Keratinocyte (primary cell): ENCODE measurements at regions not wholly inside any gene's neighbourhood (a gene's known extent, or its start where the extent isn't known, plus 50 kb on each side); places are given as distances from the start of the nearest gene placed in this dataset.

Experiments used
- DNase-seq: peaks from one replicate; pipeline ENCODE4 v3.0.0-alpha.2; 2011; ENCODE audit warnings: low read depth, missing footprints, low spot score
- FAIRE-seq: peaks from 2 replicates; lab custom pipeline; 2011; peaks lifted over from hg19 to GRCh38; lab: Jason Lieb, UNC
- H2AFZ ChIP-seq: 2 replicates; pipeline ENCODE4 v1.6.0; 2012; ENCODE audit warnings: low read length, control low read depth, inconsistent platforms; ENCODE audit not compliant: control insufficient read depth
- H3K27ac ChIP-seq: 2 replicates; pipeline ENCODE4 v1.5.1; 2011; ENCODE audit warnings: low read length; ENCODE audit not compliant: control insufficient read depth, insufficient read depth
- H3K27me3 ChIP-seq: 3 replicates; pipeline ENCODE4 v1.6.0; 2011; ENCODE audit warnings: low read length; ENCODE audit not compliant: control insufficient read depth, insufficient read depth; ENCODE audit errors: extremely low read depth
- H3K36me3 ChIP-seq, 2 experiments: 2 replicates in 1 of 2; 3 replicates in 1 of 2; pipeline ENCODE4 v1.5.1; 2011; ENCODE audit warnings: low read length in 2 of 2, mild to moderate bottlenecking in 1 of 2; ENCODE audit not compliant: control insufficient read depth in 2 of 2, insufficient read depth in 2 of 2; ENCODE audit errors: extremely low read depth in 1 of 2
- H3K4me1 ChIP-seq: 3 replicates; pipeline ENCODE4 v1.5.1; 2011; ENCODE audit warnings: low read length; ENCODE audit not compliant: control insufficient read depth, insufficient read depth; ENCODE audit errors: extremely low read depth
- H3K4me2 ChIP-seq: 3 replicates; pipeline ENCODE4 v1.6.0; 2011; ENCODE audit warnings: low read depth, low read length; ENCODE audit not compliant: control insufficient read depth, insufficient read depth; ENCODE audit errors: extremely low read depth
- H3K4me3 ChIP-seq, 3 experiments: fragments of 200-600 bp in 1 of 3; sonication (generic) in 1 of 3; 2 replicates in 2 of 3; 3 replicates in 1 of 3; pipeline ENCODE4 v1.5.1; 2011 to 2016; ENCODE audit warnings: low read length in 3 of 3, mild to moderate bottlenecking in 3 of 3, control low read depth in 2 of 3, inconsistent platforms in 1 of 3, low read depth in 1 of 3, mixed read lengths in 1 of 3, mixed run types in 1 of 3, moderate library complexity in 1 of 3; ENCODE audit not compliant: control insufficient read depth in 2 of 3, insufficient read depth in 2 of 3; ENCODE audit errors: extremely low read depth in 1 of 3
- H3K79me2 ChIP-seq: 2 replicates; pipeline ENCODE4 v1.6.0; 2012; ENCODE audit warnings: low read length; ENCODE audit not compliant: control insufficient read depth, insufficient read depth
- H3K9ac ChIP-seq: 3 replicates; pipeline ENCODE4 v1.6.0; 2011; ENCODE audit warnings: low read length; ENCODE audit not compliant: control insufficient read depth, insufficient read depth; ENCODE audit errors: extremely low read depth
- H3K9me1 ChIP-seq: 3 replicates; pipeline ENCODE4 v1.6.0; 2011; ENCODE audit warnings: low read length; ENCODE audit not compliant: control insufficient read depth, insufficient read depth; ENCODE audit errors: extremely low read depth
- H3K9me3 ChIP-seq: 2 replicates; pipeline ENCODE4 v1.5.1; 2012; ENCODE audit warnings: low read depth, low read length; ENCODE audit not compliant: control insufficient read depth
- H4K20me1 ChIP-seq: 3 replicates; pipeline ENCODE4 v1.6.0; 2011; ENCODE audit warnings: low read length; ENCODE audit not compliant: control insufficient read depth, insufficient read depth; ENCODE audit errors: extremely low read depth
- EZH2 ChIP-seq: IDR thresholded peaks from one replicate; pipeline ENCODE4 v1.6.1; 2012; ENCODE audit warnings: inconsistent platforms, mild to moderate bottlenecking, low read length, moderate library complexity
- dilution Hi-C: fragments of 300-500 bp; cut with MboI; formaldehyde crosslinking; loops from one replicate; pipeline ENCODE4 v1.7.0; 2020; ENCODE audit warnings: low sequenced_read_pairs; ENCODE audit not compliant: extremely low pct_ligation_motif_present
- TF ChIP-seq, protein P1 (sequence below), 3 experiments: IDR thresholded peaks in 1 of 3; conservative IDR thresholded peaks in 1 of 3; optimal IDR thresholded peaks in 1 of 3; 2 replicates in 2 of 3; 3 replicates in 1 of 3; pipeline versions ENCODE3 to v1.5.1; 2011; ENCODE audit warnings: low read length in 3 of 3, mild to moderate bottlenecking in 3 of 3, moderate library complexity in 2 of 3, control low read depth in 1 of 3, inconsistent platforms in 1 of 3; ENCODE audit not compliant: insufficient read depth in 2 of 3; ENCODE audit errors: extremely low read depth in 1 of 3

GRCh38 chr4:116788723-116789122 is 296.7 kb downstream of the TRAM1L1 start:
- DNase-seq (no peak), FAIRE-seq (no peak)
- no peaks in the 10 kb centered on the region for H3K9me3 ChIP-seq
- no peaks in the 10 kb centered on the region for H3K36me3 ChIP-seq
- no peak overlapping the region for H3K27ac ChIP-seq
- H2AFZ ChIP-seq, result no peak overlapping the region
- no peaks in the 10 kb centered on the region for H3K27me3 ChIP-seq
- no peaks in the 10 kb centered on the region for H3K4me1 ChIP-seq
- no peak overlapping the region for H3K4me2 ChIP-seq
- TF ChIP-seq EZH2, result no peak
- TF ChIP-seq, protein P1, sequence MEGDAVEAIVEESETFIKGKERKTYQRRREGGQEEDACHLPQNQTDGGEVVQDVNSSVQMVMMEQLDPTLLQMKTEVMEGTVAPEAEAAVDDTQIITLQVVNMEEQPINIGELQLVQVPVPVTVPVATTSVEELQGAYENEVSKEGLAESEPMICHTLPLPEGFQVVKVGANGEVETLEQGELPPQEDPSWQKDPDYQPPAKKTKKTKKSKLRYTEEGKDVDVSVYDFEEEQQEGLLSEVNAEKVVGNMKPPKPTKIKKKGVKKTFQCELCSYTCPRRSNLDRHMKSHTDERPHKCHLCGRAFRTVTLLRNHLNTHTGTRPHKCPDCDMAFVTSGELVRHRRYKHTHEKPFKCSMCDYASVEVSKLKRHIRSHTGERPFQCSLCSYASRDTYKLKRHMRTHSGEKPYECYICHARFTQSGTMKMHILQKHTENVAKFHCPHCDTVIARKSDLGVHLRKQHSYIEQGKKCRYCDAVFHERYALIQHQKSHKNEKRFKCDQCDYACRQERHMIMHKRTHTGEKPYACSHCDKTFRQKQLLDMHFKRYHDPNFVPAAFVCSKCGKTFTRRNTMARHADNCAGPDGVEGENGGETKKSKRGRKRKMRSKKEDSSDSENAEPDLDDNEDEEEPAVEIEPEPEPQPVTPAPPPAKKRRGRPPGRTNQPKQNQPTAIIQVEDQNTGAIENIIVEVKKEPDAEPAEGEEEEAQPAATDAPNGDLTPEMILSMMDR (optimal IDR thresholded peaks at IDR 0.05 in 1 of 3, IDR thresholded peaks at IDR 0.05 in 1 of 3, conservative IDR thresholded peaks at IDR 0.05 in 1 of 3; ENCODE audit: extremely low read depth in 1 of 3, insufficient read depth in 2 of 3, low read length in 3 of 3), result no peak
- no peaks in the 10 kb centered on the region for H3K79me2 ChIP-seq
- no peaks in the 10 kb centered on the region for H4K20me1 ChIP-seq
- H3K9ac ChIP-seq, result no peak overlapping the region
- dilution Hi-C loops, result no loop called here
- H3K9me1 ChIP-seq, result no peaks in the 10 kb centered on the region
- no peak overlapping the region for H3K4me3 ChIP-seq

- Histone ChIP-seq H3K27me3 (no peaks in the 10 kb centered on the region), H3K4me3 (no peak overlapping the region), H3K79me2 (no peaks in the 10 kb centered on the region), H2AFZ (no peak overlapping the region), H3K4me2 (no peak overlapping the region), H3K36me3 (no peaks in the 10 kb centered on the region), H3K4me1 (no peaks in the 10 kb centered on the region), H3K9me1 (no peaks in the 10 kb centered on the region), H4K20me1 (no peaks in the 10 kb centered on the region), H3K9ac (no peak overlapping the region), H3K9me3 (no peaks in the 10 kb centered on the region), H3K27ac (no peak overlapping the region)
- DNase-seq (no peak), FAIRE-seq (no peak)
- TF ChIP-seq, protein P1 (optimal IDR thresholded peaks at IDR 0.05 in 1 of 3, IDR thresholded peaks at IDR 0.05 in 1 of 3, conservative IDR thresholded peaks at IDR 0.05 in 1 of 3; ENCODE audit: extremely low read depth in 1 of 3, insufficient read depth in 2 of 3, low read length in 3 of 3), result no peak
- TF ChIP-seq EZH2, result no peak
- dilution Hi-C loops, result no loop called here
These were observed 330.3 kb downstream of the TRAM1L1 start for GRCh38 chr4:116755051-116755450.
